ENCODE measurements at regions not wholly inside any gene's neighbourhood (a gene's known extent, or its start where the extent isn't known, plus 50 kb on each side); places are given as distances from the start of the nearest gene placed in this dataset.

DNA sequence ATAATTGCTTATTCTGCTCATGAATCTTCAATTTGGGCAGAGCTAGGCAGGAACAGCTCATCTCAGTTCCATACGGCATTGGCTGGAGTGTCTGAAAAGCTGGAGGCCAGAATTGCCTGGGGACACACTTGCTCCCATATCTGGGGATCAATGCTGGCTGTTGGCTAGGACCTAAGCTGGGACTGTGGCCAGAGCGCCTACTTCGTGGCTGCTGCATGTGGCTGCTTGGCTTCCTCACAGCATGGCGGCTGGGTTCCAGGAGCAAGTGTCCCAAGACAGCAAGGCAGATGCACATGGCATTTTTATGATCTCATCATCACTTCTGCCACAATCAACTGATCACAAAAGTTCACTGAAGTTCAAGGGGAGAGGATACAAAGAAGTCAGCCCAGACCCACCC lies 200.2 kb downstream of the TTC8 start:
- DNase-seq: no peak

GRCh38 chr14:89025561-89026236 lies 201.2 kb downstream of the TTC8 start:
- DNase-seq: no peak

- DNase-seq: no peak
Measured at GRCh38 chr14:89027097-89027740, 202.8 kb downstream of the TTC8 start.

DNA sequence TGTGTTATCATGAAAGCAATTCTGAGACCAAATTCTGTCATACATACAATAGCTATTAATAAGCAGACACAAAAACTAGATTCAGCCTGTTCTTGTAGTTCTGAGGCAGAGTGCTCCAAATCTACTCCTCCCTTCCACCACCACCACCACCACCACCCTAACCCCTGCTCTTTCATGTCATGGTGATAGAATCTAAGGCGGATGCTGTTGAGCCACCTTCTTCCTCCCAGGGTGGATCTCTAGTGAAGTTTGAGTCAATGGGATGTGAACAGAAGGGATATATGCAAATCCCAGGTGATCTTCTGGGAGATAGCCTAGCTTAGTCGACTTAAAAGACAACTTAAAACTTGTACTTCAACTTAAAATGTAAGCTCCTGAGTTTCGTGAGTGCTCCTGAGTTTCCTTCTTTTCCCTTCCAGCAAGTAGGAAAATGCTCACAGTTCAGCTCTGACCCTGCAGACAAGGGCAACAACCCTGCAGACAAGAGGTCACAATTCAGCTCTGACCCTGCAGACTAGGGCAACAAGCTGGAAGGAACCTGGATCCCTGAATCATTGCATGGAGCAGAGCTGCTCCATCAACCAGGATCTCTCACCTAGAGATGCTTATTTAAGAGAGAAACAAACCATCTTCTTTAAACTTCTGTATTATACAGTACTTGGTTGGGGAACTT lies 204.1 kb downstream of the TTC8 start:
- no peak for DNase-seq

DNA sequence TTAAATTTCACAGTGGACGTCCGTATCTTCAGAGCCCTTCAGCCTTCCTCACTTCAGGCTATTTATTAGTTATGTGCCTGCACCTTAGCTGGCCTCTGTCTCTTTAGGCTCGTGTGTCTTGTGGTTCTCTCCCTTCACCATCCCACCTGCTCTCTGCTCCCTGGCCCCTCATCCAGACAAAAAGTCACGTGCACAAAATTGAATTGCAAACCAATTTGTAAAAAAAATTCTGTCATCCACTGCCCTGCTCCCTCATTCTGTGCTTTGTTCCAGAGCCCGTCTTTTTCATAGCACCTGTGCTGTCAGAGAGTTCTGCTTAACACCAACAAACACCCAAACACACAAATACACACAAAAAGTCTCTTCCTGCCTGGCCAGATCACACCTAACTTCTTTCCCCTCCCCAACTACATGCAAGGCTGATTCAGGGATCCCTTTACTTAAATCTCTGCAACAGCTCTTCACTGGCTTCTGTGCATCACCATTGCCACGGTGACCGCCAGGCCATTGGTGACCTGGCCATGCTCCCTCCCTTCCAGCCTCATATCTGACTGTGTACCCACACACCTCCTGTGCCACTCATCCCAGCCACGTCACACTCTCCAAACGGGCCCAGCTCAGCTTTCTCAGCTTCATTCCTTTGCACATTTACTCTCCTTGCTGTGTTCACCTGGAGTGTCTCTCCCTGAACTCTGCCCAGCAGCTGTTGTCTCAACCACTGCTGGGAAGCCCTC lies 205.7 kb downstream of the TTC8 start:
- DNase-seq: no peak

DNA sequence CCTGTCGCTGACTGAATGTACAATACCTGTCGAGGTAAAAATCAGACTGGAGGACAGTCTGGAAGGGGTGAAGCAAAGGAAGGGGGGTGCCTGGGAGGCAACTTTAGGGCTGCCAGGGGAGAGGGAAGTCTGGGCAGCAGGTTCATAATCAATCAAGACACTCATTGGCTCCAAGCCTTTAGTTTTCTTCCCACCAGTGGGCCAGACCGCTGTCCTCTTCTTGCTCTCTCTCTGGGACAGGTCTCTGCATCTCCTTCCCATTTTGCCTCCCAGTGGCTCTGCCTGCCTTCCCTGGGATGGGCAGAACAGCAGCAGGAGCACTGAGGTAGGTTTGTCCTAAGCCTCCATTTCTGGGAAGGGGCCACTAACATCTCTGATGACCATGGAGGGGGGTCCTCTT lies 206.5 kb downstream of the TTC8 start:
- no peak for DNase-seq

GRCh38 chr14:89032086-89032649 lies 207.7 kb downstream of the TTC8 start:
- no peak for DNase-seq

- DNase-seq: no peak
Measured at GRCh38 chr14:89033756-89034155, 209.3 kb downstream of the TTC8 start.

DNA sequence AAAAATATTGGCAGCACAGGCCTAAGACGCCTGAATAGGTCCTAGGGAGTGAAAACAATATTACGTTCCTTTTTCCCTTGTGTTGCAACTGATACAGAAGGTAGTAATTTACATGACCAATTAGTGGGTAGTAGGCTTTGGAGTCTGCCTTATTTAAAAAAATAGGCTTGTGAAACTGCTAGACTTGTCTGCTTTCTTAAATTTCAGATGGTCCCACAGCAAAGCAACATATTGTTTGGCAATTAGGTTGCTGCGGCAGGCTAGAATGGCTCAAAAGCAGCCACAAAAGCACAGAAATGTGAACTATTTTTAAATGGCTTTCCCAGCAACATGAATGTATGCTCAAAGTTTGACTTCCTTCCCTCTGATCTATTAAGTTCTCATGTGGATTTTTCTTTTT lies 211.9 kb downstream of the TTC8 start:
- DNase-seq: no peak

DNA sequence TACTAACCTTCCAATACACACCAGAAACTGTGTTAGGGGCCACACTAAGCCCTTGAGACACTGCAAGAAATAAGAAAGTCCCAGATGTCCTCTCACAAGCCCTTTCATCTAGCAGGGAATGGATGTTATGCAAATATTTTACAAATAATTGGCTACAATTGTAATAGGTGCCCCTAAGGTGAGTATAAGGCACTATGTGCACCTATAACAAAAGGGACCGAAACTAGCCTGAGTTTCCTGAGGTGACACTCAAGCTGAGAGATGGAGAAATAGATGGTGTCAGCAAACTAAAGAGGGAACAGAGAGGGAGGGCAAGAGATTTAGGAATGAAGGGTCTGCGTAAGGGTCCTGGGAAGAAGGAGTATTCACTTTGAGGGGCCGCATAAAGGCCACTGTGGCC lies 212.6 kb downstream of the TTC8 start:
- no peak for DNase-seq

DNA sequence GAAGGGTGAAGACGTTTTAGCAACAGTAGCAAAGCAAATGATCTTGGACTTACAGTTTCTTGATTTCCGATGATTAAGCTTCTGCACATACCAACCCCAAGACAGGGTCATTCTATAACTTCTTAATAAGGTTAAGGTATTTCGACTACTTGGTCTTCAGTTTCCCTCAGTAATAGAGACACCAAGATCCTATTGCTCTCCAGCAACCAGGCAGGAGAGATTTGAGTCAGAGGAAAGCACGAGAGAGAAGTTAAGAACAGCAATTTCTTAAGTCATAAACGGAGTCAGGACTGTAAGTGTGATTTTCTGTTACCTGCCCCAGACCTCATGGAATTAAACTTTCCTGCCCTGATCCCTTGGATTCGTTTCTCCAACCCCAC lies 215.6 kb downstream of the TTC8 start:
- DNase-seq: peak; percentile 38

GRCh38 chr14:89040460-89041256 lies 216.2 kb downstream of the TTC8 start:
- DNase-seq: peak; percentile 63

- no peak for DNase-seq
Measured at GRCh38 chr14:89041257-89041582, 216.8 kb downstream of the TTC8 start.

DNA sequence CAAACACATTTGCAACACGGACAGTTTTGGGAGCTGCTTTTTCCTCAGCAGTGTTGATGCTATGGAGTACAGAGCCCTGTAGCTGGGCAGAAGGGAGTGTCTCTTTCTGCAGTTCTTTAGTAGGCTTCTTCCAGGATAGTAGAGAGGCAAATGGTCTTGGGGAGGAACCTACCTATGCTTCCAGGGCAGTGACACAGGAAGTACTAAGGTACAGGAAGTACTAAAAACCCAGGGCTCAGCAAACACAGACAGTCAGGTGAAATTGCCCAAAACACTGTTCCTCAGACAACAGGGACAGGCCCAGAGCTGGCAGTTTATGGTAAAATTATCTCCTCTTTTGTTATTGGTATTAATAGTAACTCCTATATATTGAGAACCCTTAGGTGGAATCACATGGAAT lies 217.6 kb downstream of the TTC8 start:
- DNase-seq: no peak

- DNase-seq: no peak
Measured at GRCh38 chr14:89053303-89053702, 228.9 kb downstream of the TTC8 start.

GRCh38 chr14:89056394-89056793 lies 231.9 kb downstream of the TTC8 start:
- DNase-seq: no peak

DNA sequence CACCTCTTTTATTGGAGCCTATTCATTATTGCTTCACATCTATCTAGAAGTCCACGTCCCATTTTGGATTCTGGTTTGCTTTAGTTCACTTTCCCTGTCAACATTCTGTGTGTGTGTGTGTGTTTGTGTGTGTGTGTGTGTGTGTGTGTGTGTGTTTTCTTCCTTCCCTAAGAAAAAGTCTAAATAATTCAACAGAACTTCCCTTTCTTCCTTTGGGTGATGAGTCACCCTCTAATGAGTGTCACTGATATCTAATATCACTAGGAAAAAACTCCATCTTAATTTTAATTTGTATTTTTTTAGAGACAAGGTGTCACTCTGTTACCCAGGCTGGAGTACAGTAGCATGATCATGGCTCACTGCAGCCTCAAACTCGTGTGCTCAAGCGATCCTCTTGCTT lies 234.2 kb downstream of the TTC8 start:
- no peak for DNase-seq

GRCh38 chr14:89060191-89060590 lies 235.7 kb downstream of the TTC8 start:
- no peak for DNase-seq

DNA sequence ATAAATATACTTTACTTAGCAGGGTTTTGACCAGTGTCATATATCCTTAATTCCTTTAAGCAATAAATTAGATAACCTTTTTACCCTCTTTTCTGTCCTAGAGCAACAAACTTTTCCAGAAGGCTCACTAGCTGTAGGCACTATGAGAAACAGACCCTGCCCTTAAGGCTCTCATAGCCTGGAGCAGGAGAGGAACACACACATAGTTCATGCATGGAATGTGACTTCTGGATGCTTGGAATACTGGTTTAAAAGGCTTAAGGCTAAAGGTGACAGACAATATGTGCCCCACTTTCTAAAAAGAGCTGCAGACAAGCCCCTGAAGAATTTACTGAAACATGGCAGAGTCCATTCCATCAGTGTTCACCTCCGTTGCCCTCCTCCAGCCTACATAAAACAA lies 237.2 kb downstream of the TTC8 start:
- DNase-seq: no peak

DNA sequence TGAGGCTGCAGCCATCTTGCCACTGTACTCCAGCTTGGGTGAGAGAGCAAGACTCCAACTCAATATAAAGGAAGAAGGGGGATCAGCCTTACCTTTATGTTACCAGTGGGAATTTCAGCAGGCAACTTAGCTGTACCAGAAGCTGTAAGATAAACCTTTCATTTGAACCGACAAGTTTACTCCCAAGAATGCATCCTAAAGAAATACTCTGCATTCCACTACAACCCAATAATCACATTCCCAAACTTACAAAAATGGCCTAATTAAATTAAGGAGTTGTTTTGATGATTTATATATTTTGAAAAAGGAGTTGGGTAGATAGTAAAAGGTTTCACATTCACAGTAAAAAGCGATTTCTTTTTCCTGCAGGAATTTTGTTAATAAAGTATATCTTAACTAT lies 241.4 kb downstream of the TTC8 start:
- DNase-seq: no peak

DNA sequence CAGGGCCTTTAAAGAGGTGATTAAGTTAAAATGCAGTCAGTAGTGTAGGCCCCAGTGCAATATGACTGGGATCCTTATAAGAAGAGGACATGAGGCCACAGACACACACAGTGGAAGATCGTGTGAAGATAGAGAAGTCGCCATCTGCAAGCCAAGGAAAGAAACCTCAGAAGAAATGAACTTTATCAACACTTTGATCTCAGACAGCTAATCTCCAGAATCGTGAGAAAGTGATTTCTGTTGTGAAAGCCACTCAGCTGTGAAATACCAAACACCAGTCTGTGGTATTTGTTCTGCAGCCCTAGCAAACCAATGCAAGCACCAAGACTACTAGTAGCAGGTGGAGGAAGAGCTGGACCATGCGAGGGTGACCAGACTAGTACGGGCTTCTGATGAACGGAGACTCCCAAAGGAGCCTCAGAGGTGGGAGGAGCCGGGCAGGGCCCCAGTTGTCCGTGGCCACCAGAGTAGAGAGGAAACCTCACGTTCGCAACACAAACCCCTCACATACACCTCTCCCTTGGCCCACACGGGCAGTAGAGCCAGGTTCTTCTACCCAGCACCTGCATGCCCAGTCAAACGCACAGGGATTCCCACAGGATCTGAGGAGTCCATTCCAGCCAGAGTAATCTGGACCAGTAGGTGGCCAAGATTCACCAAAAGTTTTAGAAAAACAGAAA lies 243.0 kb downstream of the TTC8 start:
- DNase-seq: no peak
